A673 (cell line): ENCODE measurements at regions not wholly inside any gene's neighbourhood (a gene's known extent, or its start where the extent isn't known, plus 50 kb on each side); places are given as distances from the start of the nearest gene placed in this dataset.

Source experiments
- BruUV-seq: library from RNA; stranded (reverse); fragments of 400-500 nt; replicated peaks from 2 replicates; lab custom pipeline; 2021; lab: Mats Ljungman, UMichigan
- CTCF ChIA-PET: fragments of 300-600 bp; sonication (Branson Sonifier 250); formaldehyde crosslinking; loops from one replicate; lab custom pipeline; 2022; ENCODE audit warnings: antibody characterized with exemption; lab: Charles Lee
- POLR2A ChIA-PET: fragments of 300-600 bp; sonication (Branson Sonifier 250); formaldehyde crosslinking; loops from one replicate; lab custom pipeline; 2022; ENCODE audit warnings: antibody characterized with exemption; ENCODE audit not compliant: low non-redundant PET; lab: Charles Lee
- DNase-seq: peaks from one replicate; pipeline ENCODE4 v3.0.0-alpha.2; 2015; ENCODE audit warnings: low spot score
- H3K27ac ChIP-seq: fragments of 200-600 bp; sonication (generic); 2 replicates; pipeline ENCODE4 v1.5.1; 2016; ENCODE audit warnings: mixed run types, low read depth, mild to moderate bottlenecking, mixed read lengths, antibody characterized with exemption, low read length; ENCODE audit not compliant: poor library complexity, severe bottlenecking
- H3K27me3 ChIP-seq: fragments of 200-600 bp; sonication (generic); replicated peaks from 2 replicates; pipeline ENCODE4 v1.6.1; 2017; ENCODE audit warnings: mixed run types, low read depth, mild to moderate bottlenecking, mixed read lengths, antibody characterized with exemption, low read length; ENCODE audit not compliant: insufficient read depth, poor library complexity
- H3K36me3 ChIP-seq: fragments of 200-600 bp; sonication (generic); 2 replicates; pipeline ENCODE4 v1.6.1; 2016; ENCODE audit warnings: mixed run types, mild to moderate bottlenecking, mixed read lengths, antibody characterized with exemption, low read length; ENCODE audit not compliant: insufficient read depth, poor library complexity, severe bottlenecking
- H3K4me1 ChIP-seq: fragments of 200-600 bp; sonication (generic); 2 replicates; pipeline ENCODE4 v1.6.1; 2017; ENCODE audit warnings: mixed run types, mild to moderate bottlenecking, mixed read lengths, antibody characterized with exemption, low read length; ENCODE audit not compliant: insufficient read depth, poor library complexity, severe bottlenecking
- H3K4me3 ChIP-seq: fragments of 200-600 bp; sonication (generic); 2 replicates; pipeline ENCODE4 v1.5.1; 2016; ENCODE audit warnings: low read depth, mixed run types, mild to moderate bottlenecking, mixed read lengths, low read length; ENCODE audit not compliant: poor library complexity, severe bottlenecking
- H3K9me3 ChIP-seq: fragments of 200-600 bp; sonication (generic); 2 replicates; pipeline ENCODE4 v1.6.1; 2016; ENCODE audit warnings: mixed run types, low read depth, mild to moderate bottlenecking, mixed read lengths, antibody characterized with exemption, low read length; ENCODE audit not compliant: poor library complexity, severe bottlenecking
- CTCF ChIP-seq: fragments of 300-800, 200-600 bp; sonication (generic); conservative IDR thresholded peaks from 2 replicates; pipeline ENCODE4 v1.5.1; 2017; ENCODE audit warnings: low read depth, mild to moderate bottlenecking, antibody characterized with exemption, low read length, moderate library complexity, mixed read lengths
- EZH2 ChIP-seq: fragments of 200-600 bp; sonication (generic); IDR thresholded peaks from 2 replicates; pipeline ENCODE4 v1.6.1; 2017; ENCODE audit warnings: borderline replicate concordance, low read depth, mild to moderate bottlenecking, mixed read lengths, antibody characterized with exemption, low read length; ENCODE audit not compliant: poor library complexity, severe bottlenecking
- intact Hi-C: fragments of 100-400 bp; cut with micrococcal nuclease; formaldehyde crosslinking; loops from one replicate; pipeline ENCODE4 v1.10.0; 2022; ENCODE audit not compliant: unreplicated experiment

DNA sequence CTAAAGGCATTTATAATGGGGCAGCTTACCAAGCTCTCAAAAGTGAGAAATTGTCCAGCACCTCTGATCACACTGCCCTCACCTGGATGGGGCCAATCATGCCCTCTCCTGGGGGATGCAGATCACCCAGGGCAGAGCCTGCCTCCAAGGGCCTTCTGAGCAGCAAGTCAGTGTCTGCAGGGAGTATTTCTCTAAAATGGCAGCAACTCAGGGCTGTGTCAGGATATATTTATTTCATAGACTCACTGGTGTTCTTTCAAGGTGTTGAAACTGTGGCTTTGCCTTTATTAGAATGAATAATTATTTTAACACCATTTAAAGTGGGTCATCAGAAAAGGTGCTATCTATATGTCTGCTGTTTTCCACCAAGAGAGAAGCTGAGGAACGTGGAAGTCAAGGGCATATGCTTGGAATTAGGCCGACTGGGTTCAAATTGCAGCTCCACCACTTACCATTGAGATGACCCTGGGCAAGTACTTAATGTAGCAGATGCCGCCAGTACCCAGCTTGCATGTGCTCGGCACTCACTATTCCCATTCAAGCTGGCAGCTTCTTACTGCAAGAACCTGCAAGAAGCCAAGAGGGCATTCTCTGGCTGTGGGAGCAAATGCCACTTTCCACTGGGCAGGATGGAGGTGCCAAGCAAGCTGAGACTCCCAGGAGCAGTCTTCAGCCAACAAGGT lies 590.0 kb downstream of the BCOR start:
- no peaks in the 10 kb centered on the region for H3K36me3 ChIP-seq
- ChIA-PET POLR2A (no interaction called here), CTCF (no interaction called here)
- BruUV-seq = no TSS peak
- no peak for TF ChIP-seq EZH2
- no peak for TF ChIP-seq CTCF
- no peaks in the 10 kb centered on the region for H3K4me1 ChIP-seq
- DNase-seq = no peak
- H3K27me3 ChIP-seq = no peaks in the 10 kb centered on the region
- H3K4me3 ChIP-seq = no peak overlapping the region
- no peak overlapping the region for H3K27ac ChIP-seq
- H3K9me3 ChIP-seq = peaks cover 11% of the 10 kb centered on the region
- intact Hi-C loops = no loop called here

DNA sequence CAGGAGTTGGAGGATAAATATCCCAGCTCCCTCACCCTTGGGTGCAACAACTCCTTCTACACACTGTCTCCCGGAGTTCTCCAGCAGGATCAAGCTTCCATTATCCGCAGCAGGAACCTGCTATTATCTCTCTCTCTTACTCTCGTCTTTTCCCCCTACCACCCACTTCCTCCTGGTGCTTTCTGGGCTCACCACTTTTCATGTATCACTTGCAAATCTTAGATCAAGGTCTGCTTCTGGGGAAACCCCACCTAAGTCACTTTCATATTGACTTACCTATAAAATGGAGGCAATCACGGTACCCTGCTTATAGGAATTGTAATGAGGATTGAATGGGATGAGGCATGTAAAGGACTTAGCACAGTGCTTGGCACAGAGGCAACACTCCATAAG lies 589.5 kb downstream of the BCOR start:
- Histone ChIP-seq H3K9me3 (peaks cover 11% of the 10 kb centered on the region), H3K4me1 (no peaks in the 10 kb centered on the region), H3K27ac (no peak overlapping the region), H3K36me3 (no peaks in the 10 kb centered on the region), H3K4me3 (no peak overlapping the region), H3K27me3 (no peaks in the 10 kb centered on the region)
- TF ChIP-seq EZH2 (no peak), CTCF (no peak)
- no peak for DNase-seq
- intact Hi-C loops = no loop called here
- CTCF ChIA-PET = no interaction called here
- no TSS peak for BruUV-seq
- POLR2A ChIA-PET = no interaction called here

DNA sequence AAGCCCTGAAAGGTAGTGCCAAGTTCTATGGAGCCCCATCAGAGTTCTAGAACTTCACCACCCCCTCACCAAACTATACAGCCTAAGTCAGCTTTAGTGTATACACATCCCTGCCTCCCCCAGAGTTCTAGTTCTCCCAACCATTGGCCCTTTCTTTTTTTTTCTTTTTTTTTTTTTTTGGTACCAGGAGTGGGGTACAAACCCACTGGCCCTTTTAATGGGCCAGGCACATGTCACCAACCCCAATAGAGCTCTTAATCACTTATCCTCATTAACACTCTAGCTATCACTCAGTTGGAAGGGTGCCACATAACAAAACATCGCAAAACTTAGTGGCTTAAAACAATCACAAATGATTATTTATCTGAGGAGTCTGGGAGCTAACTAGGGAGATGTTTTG lies 588.6 kb downstream of the BCOR start:
- CTCF ChIA-PET = no interaction called here
- intact Hi-C loops = no loop called here
- BruUV-seq = no TSS peak

More for the DNA sequence above, 588.6 kb downstream of the BCOR start:
- POLR2A ChIA-PET = no interaction called here
- H3K27ac ChIP-seq = no peak overlapping the region
- DNase-seq = no peak
- no peaks in the 10 kb centered on the region for H3K36me3 ChIP-seq
- H3K9me3 ChIP-seq = peaks cover 11% of the 10 kb centered on the region
- no peaks in the 10 kb centered on the region for H3K4me1 ChIP-seq
- TF ChIP-seq CTCF (no peak), EZH2 (no peak)
- no peaks in the 10 kb centered on the region for H3K27me3 ChIP-seq
- H3K4me3 ChIP-seq = no peak overlapping the region
